Body of pancreas (tissue), 4 donors: ENCODE measurements at regions not wholly inside any gene's neighbourhood (a gene's known extent, or its start where the extent isn't known, plus 50 kb on each side); places are given as distances from the start of the nearest gene placed in this dataset.

Experiments used
- POLR2A ChIP-seq, 3 donors: fragments of 450-650 bp; IDR thresholded peaks; one replicate each; pipeline ENCODE4 v1.6.1; 2016; ENCODE audit warnings: antibody characterized with exemption in 3 of 3, mild to moderate bottlenecking in 2 of 3
- TF ChIP-seq, protein P1 (sequence below), 7 experiments: fragments of 450-650 bp in 4 of 7; fragments of 200-600 bp in 3 of 7; sonication (generic) in 3 of 7; IDR thresholded peaks; one replicate each; pipeline ENCODE4 v1.5.1; 2016 to 2019; ENCODE audit warnings: antibody characterized with exemption in 7 of 7

- TF ChIP-seq, protein P1, sequence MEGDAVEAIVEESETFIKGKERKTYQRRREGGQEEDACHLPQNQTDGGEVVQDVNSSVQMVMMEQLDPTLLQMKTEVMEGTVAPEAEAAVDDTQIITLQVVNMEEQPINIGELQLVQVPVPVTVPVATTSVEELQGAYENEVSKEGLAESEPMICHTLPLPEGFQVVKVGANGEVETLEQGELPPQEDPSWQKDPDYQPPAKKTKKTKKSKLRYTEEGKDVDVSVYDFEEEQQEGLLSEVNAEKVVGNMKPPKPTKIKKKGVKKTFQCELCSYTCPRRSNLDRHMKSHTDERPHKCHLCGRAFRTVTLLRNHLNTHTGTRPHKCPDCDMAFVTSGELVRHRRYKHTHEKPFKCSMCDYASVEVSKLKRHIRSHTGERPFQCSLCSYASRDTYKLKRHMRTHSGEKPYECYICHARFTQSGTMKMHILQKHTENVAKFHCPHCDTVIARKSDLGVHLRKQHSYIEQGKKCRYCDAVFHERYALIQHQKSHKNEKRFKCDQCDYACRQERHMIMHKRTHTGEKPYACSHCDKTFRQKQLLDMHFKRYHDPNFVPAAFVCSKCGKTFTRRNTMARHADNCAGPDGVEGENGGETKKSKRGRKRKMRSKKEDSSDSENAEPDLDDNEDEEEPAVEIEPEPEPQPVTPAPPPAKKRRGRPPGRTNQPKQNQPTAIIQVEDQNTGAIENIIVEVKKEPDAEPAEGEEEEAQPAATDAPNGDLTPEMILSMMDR (IDR thresholded peaks at IDR 0.05), result no peak
- no peak for TF ChIP-seq POLR2A (IDR thresholded peaks at IDR 0.05)
Observed at GRCh38 chr7:39845006-39845405, 105.0 kb upstream of the CDK13 start.
